Suprapubic skin (tissue), 4 donors: ENCODE measurements at regions not wholly inside any gene's neighbourhood (a gene's known extent, or its start where the extent isn't known, plus 50 kb on each side); places are given as distances from the start of the nearest gene placed in this dataset.

Experiments used
- CTCF ChIP-seq, 2 donors: fragments of 200-600 bp in 1 of 2; fragments of 450-650 bp in 1 of 2; sonication (generic) in 1 of 2; IDR thresholded peaks; one replicate each; pipeline ENCODE4 v1.5.1; 2016 to 2019; ENCODE audit warnings: antibody characterized with exemption in 2 of 2, mild to moderate bottlenecking in 1 of 2, moderate library complexity in 1 of 2
- EP300 ChIP-seq: sonication (generic); formaldehyde crosslinking; IDR thresholded peaks from one replicate; pipeline ENCODE4 v1.6.1; 2017; ENCODE audit warnings: antibody characterized with exemption
- POLR2A ChIP-seq, 2 donors: fragments of 450-650 bp; IDR thresholded peaks; one replicate each; pipeline ENCODE4 v1.6.1; 2017; ENCODE audit warnings: antibody characterized with exemption in 2 of 2, mild to moderate bottlenecking in 2 of 2, moderate library complexity in 2 of 2
- POLR2AphosphoS5 ChIP-seq, 3 donors: sonication (generic); formaldehyde crosslinking; IDR thresholded peaks; one replicate each; pipeline ENCODE4 v1.6.1; 2017; ENCODE audit warnings: antibody characterized with exemption in 3 of 3

GRCh38 chr13:73981595-73981994, 152.6 kb downstream of the KLF12 start:
- TF ChIP-seq CTCF (IDR thresholded peaks at IDR 0.05) (no peak), POLR2A (IDR thresholded peaks at IDR 0.05) (no peak), POLR2AphosphoS5 (IDR thresholded peaks at IDR 0.05) (no peak), EP300 (no peak)
